Kidney (tissue), 13 donors: ENCODE measurements at regions not wholly inside any gene's neighbourhood (a gene's known extent, or its start where the extent isn't known, plus 50 kb on each side); places are given as distances from the start of the nearest gene placed in this dataset.

Source experiments
- DNase-seq, 5 donors: peaks; one replicate each; pipeline ENCODE4 v3.0.0-alpha.2; 2013 to 2020
- FAIRE-seq: peaks from 2 replicates; lab custom pipeline; 2012; peaks lifted over from hg19 to GRCh38; lab: Jason Lieb, UNC
- H3K27ac ChIP-seq, 2 donors: one replicate each; pipeline ENCODE4 v1.7.0; 2013; ENCODE audit warnings: low read depth in 2 of 2, low read length in 2 of 2, inconsistent platforms in 1 of 2
- H3K27me3 ChIP-seq: one replicate; pipeline ENCODE4 v1.7.1; 2013; ENCODE audit warnings: low read length, inconsistent platforms; ENCODE audit not compliant: control insufficient read depth, insufficient read depth
- H3K36me3 ChIP-seq, 3 donors: one replicate each; pipeline versions ENCODE4 v1.7.0 to v1.7.1; 2013; ENCODE audit warnings: low read length in 3 of 3, control low read depth in 1 of 3, inconsistent platforms in 1 of 3; ENCODE audit not compliant: insufficient read depth in 3 of 3, control insufficient read depth in 2 of 3
- H3K4me1 ChIP-seq, 3 donors: one replicate each; pipeline versions ENCODE4 v1.7.0 to v1.7.1; 2013; ENCODE audit warnings: low read length in 3 of 3, inconsistent platforms in 1 of 3, low read depth in 1 of 3; ENCODE audit not compliant: control insufficient read depth in 2 of 3, insufficient read depth in 2 of 3
- H3K4me3 ChIP-seq, 3 donors: one replicate each; pipeline versions ENCODE4 v1.7.0 to v1.8.1; 2013; ENCODE audit warnings: low read length in 3 of 3, control low read depth in 1 of 3, inconsistent platforms in 1 of 3
- H3K9ac ChIP-seq, 3 donors: one replicate each; pipeline versions ENCODE4 v1.7.0 to v1.7.1; 2013; ENCODE audit warnings: low read length in 3 of 3, control low read depth in 1 of 3, inconsistent platforms in 1 of 3
- H3K9me3 ChIP-seq, 3 donors: one replicate each; pipeline versions ENCODE4 v1.7.0 to v1.7.1; 2013; ENCODE audit warnings: low read length in 3 of 3, control low read depth in 1 of 3, inconsistent platforms in 1 of 3; ENCODE audit not compliant: control insufficient read depth in 2 of 3, insufficient read depth in 1 of 3
- intact Hi-C: fragments of 100-400 bp; cut with DNase I; formaldehyde crosslinking; loops from one replicate; pipeline ENCODE4 v1.11.1; 2022
- TF ChIP-seq, protein P1 (sequence below): IDR thresholded peaks from 3 replicates; pipeline ENCODE4 v1.5.1; 2012; ENCODE audit warnings: mild to moderate bottlenecking, moderate library complexity, borderline replicate concordance; ENCODE audit not compliant: insufficient read depth; ENCODE audit errors: extremely low read depth
- donor health status: control.
- donor health status: control.
- donor health status: control.
- donor health status: control.
- donor health status: control.
- donor health status: DM: yes; HTN: yes; CAD: no.
- donor health status: Normal renal cell carcinoma (clear cell type).

DNA sequence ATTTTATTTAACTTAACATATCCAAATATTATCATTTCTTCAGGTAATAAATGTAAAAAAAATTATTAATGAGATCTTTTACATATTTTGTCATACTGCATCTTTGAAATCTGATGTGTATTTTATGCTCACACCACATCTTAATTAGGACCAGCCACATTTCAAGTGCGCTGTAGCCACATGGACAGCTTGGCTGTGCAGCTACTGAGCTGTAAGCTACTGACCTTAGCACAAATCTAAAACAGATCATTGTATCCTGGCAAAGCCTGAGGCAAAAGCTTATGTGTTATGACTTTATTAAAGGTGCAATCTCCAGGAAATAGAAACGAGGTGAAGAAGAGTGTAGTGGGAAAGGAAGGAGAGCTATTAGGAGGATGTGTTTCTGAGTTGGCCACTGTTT is 126.7 kb upstream of the UBE2E2 start:
- DNase-seq, result no peak
- Histone ChIP-seq H3K9me3 (no peaks in the 10 kb centered on the region), H3K9ac (no peak overlapping the region), H3K36me3 (no peaks in the 10 kb centered on the region), H3K27ac (no peak overlapping the region), H3K4me3 (no peak overlapping the region), H3K27me3 (no peaks in the 10 kb centered on the region), H3K4me1 (no peaks in the 10 kb centered on the region)
- TF ChIP-seq, protein P1, sequence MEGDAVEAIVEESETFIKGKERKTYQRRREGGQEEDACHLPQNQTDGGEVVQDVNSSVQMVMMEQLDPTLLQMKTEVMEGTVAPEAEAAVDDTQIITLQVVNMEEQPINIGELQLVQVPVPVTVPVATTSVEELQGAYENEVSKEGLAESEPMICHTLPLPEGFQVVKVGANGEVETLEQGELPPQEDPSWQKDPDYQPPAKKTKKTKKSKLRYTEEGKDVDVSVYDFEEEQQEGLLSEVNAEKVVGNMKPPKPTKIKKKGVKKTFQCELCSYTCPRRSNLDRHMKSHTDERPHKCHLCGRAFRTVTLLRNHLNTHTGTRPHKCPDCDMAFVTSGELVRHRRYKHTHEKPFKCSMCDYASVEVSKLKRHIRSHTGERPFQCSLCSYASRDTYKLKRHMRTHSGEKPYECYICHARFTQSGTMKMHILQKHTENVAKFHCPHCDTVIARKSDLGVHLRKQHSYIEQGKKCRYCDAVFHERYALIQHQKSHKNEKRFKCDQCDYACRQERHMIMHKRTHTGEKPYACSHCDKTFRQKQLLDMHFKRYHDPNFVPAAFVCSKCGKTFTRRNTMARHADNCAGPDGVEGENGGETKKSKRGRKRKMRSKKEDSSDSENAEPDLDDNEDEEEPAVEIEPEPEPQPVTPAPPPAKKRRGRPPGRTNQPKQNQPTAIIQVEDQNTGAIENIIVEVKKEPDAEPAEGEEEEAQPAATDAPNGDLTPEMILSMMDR, result no peak
- no peak for FAIRE-seq
- intact Hi-C loops, result no loop called here

- Histone ChIP-seq H3K9me3 (no peaks in the 10 kb centered on the region), H3K27ac (no peak overlapping the region), H3K4me3 (no peak overlapping the region), H3K9ac (no peak overlapping the region), H3K4me1 (no peaks in the 10 kb centered on the region), H3K36me3 (no peaks in the 10 kb centered on the region), H3K27me3 (no peaks in the 10 kb centered on the region)
- intact Hi-C loops, result no loop called here
- TF ChIP-seq, protein P1, result no peak
- DNase-seq (no peak), FAIRE-seq (no peak)
Measured at GRCh38 chr3:23077126-23077525, 126.0 kb upstream of the UBE2E2 start.

GRCh38 chr3:23078735-23079134 is 124.4 kb upstream of the UBE2E2 start:
- Histone ChIP-seq H3K27ac (no peak overlapping the region), H3K9me3 (no peaks in the 10 kb centered on the region)
- FAIRE-seq, result no peak

More at GRCh38 chr3:23078735-23079134, 124.4 kb upstream of the UBE2E2 start:
- TF ChIP-seq, protein P1, result no peak
- no peak for DNase-seq
- Histone ChIP-seq H3K27me3 (no peaks in the 10 kb centered on the region), H3K9ac (no peak overlapping the region), H3K4me1 (no peaks in the 10 kb centered on the region), H3K36me3 (no peaks in the 10 kb centered on the region), H3K4me3 (no peak overlapping the region)
- intact Hi-C loops, result no loop called here
